GM21576 (cell line): ENCODE measurements at regions not wholly inside any gene's neighbourhood (a gene's known extent, or its start where the extent isn't known, plus 50 kb on each side); places are given as distances from the start of the nearest gene placed in this dataset.

Source experiments
- ATAC-seq: cut with Tn5 transposase; IDR thresholded peaks from one replicate; pipeline ENCODE4 v1.9.1; 2021; ENCODE audit warnings: mild to moderate bottlenecking, moderate library complexity; ENCODE audit not compliant: unreplicated experiment

DNA sequence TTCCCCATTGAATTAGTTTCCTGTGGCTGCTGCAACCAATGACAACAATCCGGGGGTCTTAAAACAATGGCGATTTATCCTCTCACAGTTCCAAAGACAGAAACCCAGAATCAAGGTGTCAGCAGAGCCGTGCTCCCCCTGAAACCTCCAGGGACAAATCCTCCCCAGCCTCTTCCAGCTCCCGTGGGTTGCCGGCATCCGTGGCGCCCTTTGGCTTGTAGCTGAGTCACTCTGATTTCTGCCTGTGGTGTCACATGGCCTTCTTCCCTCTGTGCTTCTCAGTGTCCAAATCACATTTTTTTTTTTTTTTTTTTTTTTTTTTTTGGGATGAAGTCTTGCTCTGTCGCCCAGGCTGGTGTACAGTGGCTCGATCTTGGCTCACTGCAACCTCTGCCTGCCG is 64.5 kb upstream of the STX18 start:
- no peak for ATAC-seq

DNA sequence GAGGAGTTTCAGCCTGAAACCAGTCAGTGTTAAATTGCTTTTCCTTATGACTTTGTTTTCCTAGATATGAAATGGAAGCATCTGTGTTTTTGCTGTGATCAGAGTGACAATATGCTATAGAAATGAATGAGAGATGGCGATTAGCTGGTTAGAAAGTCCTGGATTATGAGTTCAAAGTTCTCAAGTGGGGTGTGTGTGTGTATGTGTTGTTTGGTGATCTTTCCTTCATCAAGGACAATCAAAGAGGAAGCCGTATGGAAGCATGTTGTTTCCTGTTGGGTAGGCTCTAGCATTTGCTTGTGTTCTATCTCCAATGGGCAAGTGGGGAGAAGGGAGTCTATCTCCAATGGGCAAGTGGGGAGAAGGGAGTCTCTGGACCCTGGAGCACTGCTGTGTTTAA is 64.0 kb upstream of the STX18 start:
- ATAC-seq = no peak

- ATAC-seq = no peak
These were observed 61.7 kb upstream of the STX18 start for GRCh38 chr4:4603592-4603991.

DNA sequence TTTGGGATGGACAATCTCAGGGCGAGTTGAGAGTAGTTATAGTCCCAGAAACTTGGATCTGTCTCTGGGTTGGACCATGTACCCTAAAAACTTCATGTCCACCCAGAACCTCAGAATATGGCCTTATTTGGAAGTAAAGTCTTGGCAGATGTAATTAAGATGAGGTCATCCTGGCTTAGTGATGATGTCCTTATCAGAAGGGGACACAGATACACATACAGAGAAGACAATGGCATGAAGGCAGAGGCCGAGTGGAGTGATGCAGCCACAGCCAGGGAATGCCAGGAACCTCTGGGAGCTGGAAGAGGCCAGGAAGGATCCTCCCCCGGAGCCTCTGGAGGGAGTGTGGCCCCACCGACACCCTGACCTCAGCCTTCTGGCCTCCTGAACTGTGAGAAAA is 61.2 kb upstream of the STX18 start:
- ATAC-seq = no peak

DNA sequence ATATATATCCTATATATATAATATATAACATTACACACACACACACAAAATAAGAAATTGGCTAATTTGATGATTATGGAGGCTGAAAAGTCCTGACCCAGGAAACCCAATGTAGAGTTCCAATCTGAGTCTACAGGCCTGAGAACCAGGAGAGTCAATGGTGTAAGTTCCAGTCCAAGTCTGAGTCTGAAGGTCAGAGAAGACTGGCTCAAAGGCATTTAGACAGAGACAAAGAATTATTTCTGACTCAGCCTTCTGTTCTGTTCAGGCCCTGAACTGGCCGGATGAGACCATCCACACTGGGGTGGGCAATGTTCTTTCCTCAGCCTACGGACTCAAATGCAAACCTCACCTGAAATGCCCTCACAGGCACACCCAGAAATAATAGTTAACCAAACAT is 60.6 kb upstream of the STX18 start:
- ATAC-seq = no peak

GRCh38 chr4:4601803-4602369 is 60.0 kb upstream of the STX18 start:
- no peak for ATAC-seq

DNA sequence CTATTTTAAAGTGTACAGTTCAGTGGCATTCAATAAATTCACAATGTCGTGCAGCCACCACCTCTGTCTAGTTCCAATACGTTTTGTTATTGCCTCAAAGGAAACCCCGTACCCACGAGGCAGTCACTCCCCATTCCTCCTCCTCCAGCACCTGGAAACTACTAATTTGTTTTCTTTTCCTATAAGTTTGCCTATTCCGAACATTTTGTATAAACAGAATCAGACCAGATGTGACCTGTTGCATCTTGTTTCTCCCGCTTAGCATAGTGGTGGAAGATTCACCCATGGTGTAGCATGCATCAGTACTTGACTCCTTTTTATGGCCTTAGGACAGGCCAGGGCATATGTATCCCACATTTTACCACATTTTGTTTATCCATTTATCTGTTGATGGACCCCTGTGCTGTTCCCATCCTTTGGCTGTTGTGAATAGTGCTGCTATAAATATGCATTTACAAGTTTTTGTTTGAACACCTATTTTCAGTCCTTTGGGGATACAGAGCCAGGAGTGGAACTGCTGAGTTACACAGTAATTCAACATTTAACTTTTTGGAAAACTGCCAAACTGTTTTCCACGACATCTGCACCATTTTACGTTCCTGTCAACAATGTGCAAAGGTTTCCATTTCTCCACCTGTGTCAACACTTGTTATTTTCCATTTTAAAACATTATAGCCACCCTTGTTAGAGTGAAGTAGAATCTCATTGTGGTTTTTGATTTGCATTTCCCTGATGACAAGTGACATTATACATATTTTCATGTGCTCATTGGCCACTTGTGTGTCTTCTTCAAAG is 57.8 kb upstream of the STX18 start:
- ATAC-seq = no peak

- ATAC-seq = no peak
These were observed 57.1 kb upstream of the STX18 start for GRCh38 chr4:4598851-4599411.

DNA sequence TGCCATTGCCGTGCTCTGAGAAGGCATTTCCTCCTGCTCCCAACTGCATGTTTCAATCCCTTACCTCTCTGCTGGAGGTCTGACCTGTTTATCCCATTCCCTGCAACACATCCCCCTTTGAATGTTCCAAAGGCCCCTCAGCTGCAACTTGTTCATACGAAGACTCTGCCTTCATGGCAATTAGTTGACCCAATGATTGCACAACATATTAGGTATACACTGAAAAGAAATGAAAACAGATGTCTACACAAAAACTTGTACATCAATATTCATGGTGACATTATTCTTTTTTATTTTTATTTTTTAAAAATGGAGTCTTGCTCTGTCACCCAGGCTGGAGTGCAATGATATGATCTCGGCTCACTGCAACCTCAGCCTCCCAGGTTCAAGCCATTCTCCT is 54.9 kb upstream of the STX18 start:
- ATAC-seq = no peak

GRCh38 chr4:4595252-4595651 is 53.4 kb upstream of the STX18 start:
- no peak for ATAC-seq

GRCh38 chr4:4594285-4594920 is 52.6 kb upstream of the STX18 start:
- ATAC-seq = no peak

DNA sequence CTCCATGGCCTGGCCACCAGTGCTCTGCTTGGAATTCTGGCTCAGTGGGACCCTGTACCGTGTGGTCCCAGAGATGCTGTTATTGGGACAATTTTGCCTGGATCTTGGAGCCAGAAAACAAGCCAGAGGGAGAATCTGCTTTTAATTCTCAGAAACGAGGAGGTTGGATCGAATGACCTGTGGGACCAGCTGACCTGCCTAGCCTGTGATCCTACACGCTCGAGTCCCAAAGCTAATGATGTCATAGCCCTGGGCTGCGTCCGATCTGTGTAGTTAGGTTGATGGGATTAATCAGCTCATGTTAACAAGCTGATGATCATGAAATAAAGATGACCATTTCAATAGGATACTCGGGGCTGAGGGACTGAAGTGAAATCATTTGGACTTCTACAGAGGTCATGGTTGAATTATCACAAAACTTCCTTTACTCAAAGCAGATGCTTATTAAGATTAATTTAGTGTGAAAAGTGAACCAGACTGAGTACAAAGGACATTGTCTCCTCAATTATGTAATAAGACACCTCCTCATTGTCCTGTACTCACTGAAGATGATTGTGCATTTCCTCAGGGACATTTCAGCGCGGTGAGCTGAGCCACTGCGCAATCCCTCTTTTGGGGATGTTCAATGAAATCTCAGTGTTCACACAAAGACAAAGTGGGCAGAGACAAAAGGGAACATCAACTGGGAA is 51.9 kb upstream of the STX18 start:
- ATAC-seq = no peak

GRCh38 chr4:4592414-4592813 is 50.6 kb upstream of the STX18 start:
- ATAC-seq = no peak
